Osteoblast (primary cell): ENCODE measurements at regions not wholly inside any gene's neighbourhood (a gene's known extent, or its start where the extent isn't known, plus 50 kb on each side); places are given as distances from the start of the nearest gene placed in this dataset.

Experiments
- DNase-seq: peaks from one replicate; pipeline ENCODE4 v3.0.0; 2011; ENCODE audit warnings: low spot score, mixed read lengths; ENCODE audit not compliant: insufficient read length; ENCODE audit errors: missing footprints
- H2AFZ ChIP-seq: 2 replicates; pipeline ENCODE4 v1.6.0; 2011; ENCODE audit warnings: mild to moderate bottlenecking, low read length
- H3K27ac ChIP-seq: 2 replicates; pipeline ENCODE4 v1.5.1; 2011; ENCODE audit warnings: mild to moderate bottlenecking, low read depth, low read length, moderate library complexity
- H3K27me3 ChIP-seq: 2 replicates; pipeline ENCODE4 v1.6.0; 2012; ENCODE audit warnings: mild to moderate bottlenecking, control low read depth, inconsistent platforms, low read length, moderate library complexity; ENCODE audit not compliant: insufficient read depth
- H3K36me3 ChIP-seq: 2 replicates; pipeline ENCODE4 v1.5.1; 2011; ENCODE audit warnings: mild to moderate bottlenecking, low read length, control low read depth, moderate library complexity; ENCODE audit not compliant: insufficient read depth
- H3K4me1 ChIP-seq: 2 replicates; pipeline ENCODE4 v1.5.1; 2011; ENCODE audit warnings: mild to moderate bottlenecking, low read length, control low read depth, moderate library complexity; ENCODE audit not compliant: insufficient read depth
- H3K4me2 ChIP-seq: 2 replicates; pipeline ENCODE4 v1.6.0; 2011; ENCODE audit warnings: mild to moderate bottlenecking, low read length; ENCODE audit not compliant: insufficient read depth
- H3K4me3 ChIP-seq: fragments of 200-600 bp; sonication (generic); 3 replicates; pipeline ENCODE4 v1.5.1; 2012; ENCODE audit warnings: mild to moderate bottlenecking, low read length, inconsistent platforms; ENCODE audit not compliant: insufficient read depth
- H3K79me2 ChIP-seq: 2 replicates; pipeline ENCODE4 v1.6.0; 2012; ENCODE audit warnings: mild to moderate bottlenecking, low read length, control low read depth, inconsistent platforms; ENCODE audit not compliant: insufficient read depth
- H3K9me3 ChIP-seq: 2 replicates; pipeline ENCODE4 v1.5.1; 2011; ENCODE audit warnings: low read depth, low read length, control low read depth
- H4K20me1 ChIP-seq: 2 replicates; pipeline ENCODE4 v1.6.0; 2012; ENCODE audit warnings: mild to moderate bottlenecking, low read length, control low read depth; ENCODE audit not compliant: insufficient read depth
- TF ChIP-seq, protein P1 (sequence below): IDR thresholded peaks from 2 replicates; pipeline ENCODE4 v1.5.1; 2011; ENCODE audit warnings: mild to moderate bottlenecking, low read depth, low read length, moderate library complexity; ENCODE audit errors: extremely low read depth

DNA sequence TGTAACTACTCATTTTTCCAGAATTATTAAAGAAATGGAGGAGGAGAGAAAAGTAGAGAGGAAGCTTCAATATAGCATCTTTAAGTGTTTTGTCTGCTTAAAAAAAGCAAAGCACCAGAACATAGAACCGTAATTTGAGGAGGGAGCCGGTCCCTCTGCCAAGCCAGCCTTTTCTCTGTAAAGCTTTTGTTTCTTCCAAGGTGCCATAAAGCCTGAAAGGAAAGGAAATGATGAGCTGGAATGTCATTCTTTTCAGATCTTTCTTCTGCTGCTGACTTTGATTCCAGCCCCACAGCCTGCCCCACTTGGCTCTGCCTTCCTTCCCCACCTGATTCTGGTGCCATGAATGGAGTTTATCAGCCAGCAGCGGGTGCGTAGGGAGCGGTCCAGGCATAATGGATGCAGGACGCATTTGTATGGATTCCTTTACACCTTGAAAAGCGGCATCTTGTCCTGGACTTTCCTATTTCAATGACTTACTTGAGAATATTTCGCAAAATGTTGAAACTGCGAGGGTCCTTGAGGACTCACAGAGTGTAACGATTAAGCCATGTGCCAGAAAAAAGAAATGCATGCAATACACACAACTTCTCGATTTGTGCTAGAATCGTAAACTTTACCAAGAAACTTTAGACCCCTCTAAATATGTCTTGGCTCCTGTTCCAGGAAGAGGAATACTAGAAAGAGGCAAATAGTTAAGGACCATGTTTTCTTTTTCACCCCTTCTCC, 569.5 kb upstream of the MGMT start:
- Histone ChIP-seq H2AFZ (no peak overlapping the region), H3K4me2 (no peak overlapping the region), H3K9me3 (no peaks in the 10 kb centered on the region), H3K79me2 (no peaks in the 10 kb centered on the region), H3K4me1 (no peaks in the 10 kb centered on the region), H3K4me3 (no peak overlapping the region), H3K27me3 (no peaks in the 10 kb centered on the region), H3K36me3 (no peaks in the 10 kb centered on the region), H3K27ac (no peak overlapping the region), H4K20me1 (no peaks in the 10 kb centered on the region)
- TF ChIP-seq, protein P1, sequence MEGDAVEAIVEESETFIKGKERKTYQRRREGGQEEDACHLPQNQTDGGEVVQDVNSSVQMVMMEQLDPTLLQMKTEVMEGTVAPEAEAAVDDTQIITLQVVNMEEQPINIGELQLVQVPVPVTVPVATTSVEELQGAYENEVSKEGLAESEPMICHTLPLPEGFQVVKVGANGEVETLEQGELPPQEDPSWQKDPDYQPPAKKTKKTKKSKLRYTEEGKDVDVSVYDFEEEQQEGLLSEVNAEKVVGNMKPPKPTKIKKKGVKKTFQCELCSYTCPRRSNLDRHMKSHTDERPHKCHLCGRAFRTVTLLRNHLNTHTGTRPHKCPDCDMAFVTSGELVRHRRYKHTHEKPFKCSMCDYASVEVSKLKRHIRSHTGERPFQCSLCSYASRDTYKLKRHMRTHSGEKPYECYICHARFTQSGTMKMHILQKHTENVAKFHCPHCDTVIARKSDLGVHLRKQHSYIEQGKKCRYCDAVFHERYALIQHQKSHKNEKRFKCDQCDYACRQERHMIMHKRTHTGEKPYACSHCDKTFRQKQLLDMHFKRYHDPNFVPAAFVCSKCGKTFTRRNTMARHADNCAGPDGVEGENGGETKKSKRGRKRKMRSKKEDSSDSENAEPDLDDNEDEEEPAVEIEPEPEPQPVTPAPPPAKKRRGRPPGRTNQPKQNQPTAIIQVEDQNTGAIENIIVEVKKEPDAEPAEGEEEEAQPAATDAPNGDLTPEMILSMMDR: no peak
- DNase-seq: no peak

DNA sequence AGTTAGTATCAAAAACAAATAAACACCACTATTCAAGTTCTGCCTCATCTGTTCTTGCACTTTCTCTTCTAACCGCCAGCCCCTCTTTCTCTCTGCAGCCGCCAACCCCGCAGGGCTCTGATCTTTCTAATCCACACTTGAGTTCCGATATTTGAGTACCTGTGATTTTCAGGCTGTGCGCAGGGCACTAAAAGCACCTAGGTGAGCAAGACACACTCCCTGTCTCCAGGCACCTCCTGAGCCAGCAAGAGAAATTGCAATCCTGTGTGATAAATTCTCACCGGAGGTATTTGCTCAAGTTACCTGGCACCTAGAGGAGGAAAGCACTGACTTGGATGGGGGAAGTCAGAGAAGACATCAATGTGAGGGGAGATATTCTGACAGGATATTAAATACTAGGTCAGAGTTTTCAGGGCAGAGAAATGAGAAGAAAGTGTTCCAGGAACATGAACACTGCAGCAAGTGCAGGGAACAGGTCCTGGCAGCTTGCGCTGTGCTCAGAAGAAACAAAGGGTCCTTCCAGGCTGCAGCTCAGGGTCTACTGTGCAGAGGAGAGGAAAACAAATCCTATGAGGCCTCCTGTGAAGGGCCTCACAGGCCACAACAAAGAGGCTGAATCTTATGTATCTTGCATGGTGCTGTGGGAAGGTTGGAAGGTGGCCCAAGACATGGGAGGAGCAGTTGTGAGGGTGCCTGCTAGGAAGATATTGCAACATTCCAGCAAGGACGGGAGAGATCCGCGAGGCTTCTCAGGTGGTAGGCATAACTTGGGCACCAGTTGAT, 568.7 kb upstream of the MGMT start:
- DNase-seq: no peak
- Histone ChIP-seq H3K4me2 (no peak overlapping the region), H3K27me3 (no peaks in the 10 kb centered on the region), H3K4me3 (no peak overlapping the region), H3K36me3 (no peaks in the 10 kb centered on the region), H3K79me2 (no peaks in the 10 kb centered on the region), H3K4me1 (no peaks in the 10 kb centered on the region), H2AFZ (no peak overlapping the region), H3K27ac (no peak overlapping the region), H3K9me3 (no peaks in the 10 kb centered on the region), H4K20me1 (no peaks in the 10 kb centered on the region)
- TF ChIP-seq, protein P1: no peak

DNA sequence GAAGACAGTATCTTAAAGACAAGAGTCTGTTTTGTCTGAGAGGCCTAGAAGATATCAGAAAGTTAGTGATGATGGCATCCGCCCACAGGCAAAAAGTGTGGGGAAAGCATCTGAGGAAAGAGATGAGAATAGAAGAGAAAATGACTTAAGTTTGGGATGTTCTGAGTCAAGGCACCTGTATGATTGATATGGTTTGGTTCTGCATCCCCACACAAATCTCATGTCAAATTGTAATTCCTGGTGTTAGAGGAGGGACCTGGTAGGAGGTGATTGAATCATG, 568.2 kb upstream of the MGMT start:
- H3K27ac ChIP-seq: no peak overlapping the region
- H3K4me2 ChIP-seq: no peak overlapping the region
- H4K20me1 ChIP-seq: no peaks in the 10 kb centered on the region
- H3K4me1 ChIP-seq: no peaks in the 10 kb centered on the region
- DNase-seq: no peak
- no peak overlapping the region for H2AFZ ChIP-seq
- TF ChIP-seq, protein P1: no peak
- no peaks in the 10 kb centered on the region for H3K36me3 ChIP-seq
- no peaks in the 10 kb centered on the region for H3K79me2 ChIP-seq
- no peaks in the 10 kb centered on the region for H3K9me3 ChIP-seq
- no peaks in the 10 kb centered on the region for H3K27me3 ChIP-seq
- no peak overlapping the region for H3K4me3 ChIP-seq

DNA sequence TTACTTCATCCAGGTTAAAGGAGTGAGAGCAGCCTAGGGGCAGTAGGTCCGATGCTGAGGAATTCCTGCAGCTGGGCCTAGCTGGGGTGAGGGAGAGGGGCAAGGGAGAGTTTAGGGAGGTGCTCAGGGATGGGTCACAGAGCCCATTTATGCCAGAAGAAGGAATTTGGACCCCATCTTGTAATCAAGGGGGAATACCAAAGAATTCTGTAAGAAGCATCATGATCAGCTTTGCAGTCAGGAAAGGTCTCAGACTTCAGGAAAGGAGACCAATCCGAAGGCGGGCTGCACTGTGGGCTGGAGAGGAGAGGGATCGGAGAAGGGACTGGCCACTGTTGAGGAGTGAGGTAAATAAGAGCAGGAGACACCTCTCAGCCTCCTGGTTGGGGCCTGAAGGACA, 566.6 kb upstream of the MGMT start:
- Histone ChIP-seq H3K9me3 (no peaks in the 10 kb centered on the region), H4K20me1 (no peaks in the 10 kb centered on the region), H3K27me3 (no peaks in the 10 kb centered on the region), H3K79me2 (no peaks in the 10 kb centered on the region), H2AFZ (no peak overlapping the region), H3K4me1 (no peaks in the 10 kb centered on the region), H3K36me3 (no peaks in the 10 kb centered on the region), H3K4me2 (no peak overlapping the region), H3K27ac (no peak overlapping the region), H3K4me3 (no peak overlapping the region)
- DNase-seq: no peak
- TF ChIP-seq, protein P1: no peak
